GDM1 (cell line): ENCODE measurements at regions not wholly inside any gene's neighbourhood (a gene's known extent, or its start where the extent isn't known, plus 50 kb on each side); places are given as distances from the start of the nearest gene placed in this dataset.
"Not testable (repeated sequence)": the region's sequence is repeated elsewhere in the genome, so short reads cannot be mapped to it uniquely, and the experiment has no call there.

Experiments used
- DNase-seq: peaks from one replicate; lab custom pipeline; 2025; lab: John Stamatoyannopoulos, UW

- no peak for DNase-seq
These were observed 124.4 kb upstream of the JARID2 start for GRCh38 chr6:15121443-15121842.

GRCh38 chr6:15121977-15122550, 123.8 kb upstream of the JARID2 start:
- DNase-seq = no peak

GRCh38 chr6:15129887-15130286, 116.0 kb upstream of the JARID2 start:
- no peak for DNase-seq

GRCh38 chr6:15131234-15131633, 114.6 kb upstream of the JARID2 start:
- no peak for DNase-seq

DNA sequence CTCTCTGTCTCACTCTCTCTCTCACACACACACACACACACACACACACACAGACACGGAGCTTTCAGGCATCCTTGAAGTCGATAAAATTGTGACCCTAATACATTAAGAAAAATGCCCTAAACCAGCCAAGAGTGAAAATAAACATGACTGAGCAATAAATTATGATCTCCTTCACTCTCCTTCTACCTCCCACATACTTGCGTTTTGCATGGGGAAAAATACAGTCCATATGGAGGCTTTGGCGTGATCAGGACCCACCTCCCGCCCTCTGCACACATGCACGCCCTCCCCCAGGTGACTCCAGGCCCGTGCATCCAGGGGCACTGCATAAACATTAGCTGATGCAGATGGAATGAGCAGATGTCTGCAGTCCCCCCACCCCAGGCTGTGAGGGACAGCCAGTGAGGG, 114.2 kb upstream of the JARID2 start:
- no peak for DNase-seq

GRCh38 chr6:15132167-15132566, 113.7 kb upstream of the JARID2 start:
- no peak for DNase-seq

DNA sequence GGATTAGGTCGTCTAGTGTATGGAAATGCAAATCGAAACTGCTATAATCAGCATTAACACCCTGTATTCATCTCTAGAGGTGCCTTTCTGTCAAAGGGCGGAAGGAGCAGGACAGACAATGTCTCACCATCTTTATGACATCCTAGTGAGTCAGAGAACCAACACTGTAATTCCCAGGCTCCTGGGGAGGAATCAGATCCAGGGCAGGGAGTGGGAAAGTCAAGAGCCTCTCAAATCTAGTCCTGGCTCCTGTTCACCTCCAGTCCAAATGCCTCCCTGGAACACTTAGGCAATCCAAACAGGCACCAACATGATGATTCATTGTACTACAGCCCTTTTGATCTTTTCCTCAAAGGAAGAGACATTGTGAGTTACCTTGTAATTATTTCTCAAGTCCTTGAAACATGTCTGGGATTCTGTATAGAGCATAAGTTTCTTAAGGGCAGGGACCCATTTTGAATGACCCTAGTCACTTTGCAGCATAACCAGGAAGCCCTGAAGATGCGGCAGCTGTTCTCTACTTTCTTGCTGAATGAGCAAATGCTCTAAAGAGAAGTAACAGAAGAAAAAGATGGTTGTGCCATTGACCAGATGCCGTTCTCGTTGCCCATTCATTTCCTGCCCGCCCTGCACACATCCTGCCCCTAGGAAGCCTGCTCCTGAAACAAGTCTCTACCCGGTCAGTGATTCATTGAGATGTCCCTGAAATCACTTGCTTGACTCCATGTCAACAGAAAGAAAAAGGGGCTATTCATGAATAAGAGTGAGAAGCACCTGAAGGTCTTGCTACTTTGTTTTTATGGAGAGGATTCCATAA, 112.8 kb upstream of the JARID2 start:
- no peak for DNase-seq

DNA sequence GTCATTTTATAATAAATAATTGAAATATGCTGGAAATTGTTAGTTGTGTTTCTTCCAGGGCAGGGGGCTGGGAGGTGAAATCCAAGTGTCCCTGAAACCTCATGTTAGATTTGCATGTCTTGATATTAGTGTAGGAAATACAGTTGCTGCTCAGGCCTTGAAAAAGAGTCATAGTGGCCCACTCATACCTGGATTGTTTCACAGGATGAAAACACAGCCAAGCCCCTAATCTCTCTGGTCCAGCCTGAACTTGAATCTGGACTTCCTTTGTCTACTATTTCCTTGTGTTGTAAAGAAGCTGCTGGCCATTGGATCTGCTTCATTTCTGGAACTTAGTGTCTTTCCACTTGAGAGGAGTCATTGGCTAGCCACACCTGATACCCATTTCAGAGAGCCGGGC, 108.8 kb upstream of the JARID2 start:
- DNase-seq = no peak

DNA sequence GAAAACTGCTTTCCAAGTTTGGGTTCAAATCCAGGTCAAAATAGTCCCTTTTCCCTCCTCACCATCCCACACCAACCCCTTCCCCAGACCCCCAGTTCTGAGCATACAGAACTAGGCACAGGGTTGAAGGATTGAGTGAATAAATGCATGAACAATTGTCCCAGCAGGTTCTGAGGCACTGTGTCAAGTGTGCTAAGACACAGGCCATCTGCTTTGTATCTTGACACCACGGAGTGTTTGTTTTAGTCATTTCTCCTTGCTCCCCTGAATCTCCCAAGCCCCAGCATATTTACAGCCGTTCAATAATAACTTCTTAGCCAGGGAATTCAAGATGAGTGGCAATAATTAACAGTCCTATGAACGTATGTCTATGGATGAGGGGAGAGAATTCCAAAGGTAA, 102.8 kb upstream of the JARID2 start:
- DNase-seq = no peak

DNA sequence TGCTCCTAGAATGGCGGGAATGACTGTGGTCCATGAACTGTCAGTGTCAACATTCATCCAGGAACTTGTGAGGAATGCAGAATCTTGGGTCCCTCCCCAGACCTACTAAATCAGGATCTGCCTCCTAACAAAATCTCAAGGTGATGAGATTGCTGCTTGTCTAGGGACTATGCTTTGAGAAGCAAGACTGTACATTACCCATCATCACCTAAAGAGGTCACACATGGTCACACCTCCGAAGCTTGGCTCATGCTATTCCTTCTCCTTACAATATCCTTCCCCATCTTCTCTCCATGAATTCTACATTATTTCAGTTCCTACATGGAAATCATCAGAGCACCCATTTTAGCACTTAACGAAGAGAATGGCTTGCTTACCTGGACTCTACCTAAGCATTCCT, 102.3 kb upstream of the JARID2 start:
- DNase-seq = no peak

DNA sequence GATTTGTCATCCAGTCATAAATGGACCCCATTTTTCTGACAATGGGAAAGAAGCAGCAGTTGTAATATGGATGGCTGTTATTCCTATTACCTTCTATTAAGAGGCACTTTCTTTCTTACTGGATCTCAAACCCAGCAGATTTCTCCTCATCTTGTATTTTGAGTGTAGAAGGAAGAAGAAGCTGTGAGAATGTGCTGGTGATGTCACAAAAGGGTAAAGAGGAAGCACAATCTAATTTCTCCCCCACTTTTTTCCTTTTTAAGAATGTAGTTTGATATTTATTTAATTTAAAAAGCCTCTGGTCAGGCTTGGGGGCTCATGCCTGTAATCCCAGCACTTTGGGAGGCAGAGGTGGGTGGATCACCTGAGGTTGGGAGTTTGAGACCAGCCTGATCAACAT, 100.0 kb upstream of the JARID2 start:
- no peak for DNase-seq

DNA sequence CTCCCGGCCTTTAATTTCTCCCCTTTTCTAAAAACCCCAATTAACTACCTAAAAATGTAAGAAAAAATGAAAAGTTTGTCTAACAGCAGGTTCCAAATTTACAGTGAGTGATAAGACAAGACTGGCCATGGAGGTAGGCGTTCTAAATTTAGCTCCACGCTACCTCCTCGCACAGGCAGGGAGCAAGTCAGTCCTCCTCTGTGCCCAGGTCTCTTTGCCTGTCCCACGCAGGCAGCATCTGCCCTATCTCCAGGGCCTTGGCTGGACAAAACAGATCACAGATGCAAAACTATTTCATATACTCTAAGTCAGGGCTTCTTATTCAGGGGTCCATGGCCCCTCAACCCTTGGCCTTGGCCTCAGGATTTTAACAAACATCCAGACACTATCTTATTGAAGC, 98.0 kb upstream of the JARID2 start:
- no peak for DNase-seq

DNA sequence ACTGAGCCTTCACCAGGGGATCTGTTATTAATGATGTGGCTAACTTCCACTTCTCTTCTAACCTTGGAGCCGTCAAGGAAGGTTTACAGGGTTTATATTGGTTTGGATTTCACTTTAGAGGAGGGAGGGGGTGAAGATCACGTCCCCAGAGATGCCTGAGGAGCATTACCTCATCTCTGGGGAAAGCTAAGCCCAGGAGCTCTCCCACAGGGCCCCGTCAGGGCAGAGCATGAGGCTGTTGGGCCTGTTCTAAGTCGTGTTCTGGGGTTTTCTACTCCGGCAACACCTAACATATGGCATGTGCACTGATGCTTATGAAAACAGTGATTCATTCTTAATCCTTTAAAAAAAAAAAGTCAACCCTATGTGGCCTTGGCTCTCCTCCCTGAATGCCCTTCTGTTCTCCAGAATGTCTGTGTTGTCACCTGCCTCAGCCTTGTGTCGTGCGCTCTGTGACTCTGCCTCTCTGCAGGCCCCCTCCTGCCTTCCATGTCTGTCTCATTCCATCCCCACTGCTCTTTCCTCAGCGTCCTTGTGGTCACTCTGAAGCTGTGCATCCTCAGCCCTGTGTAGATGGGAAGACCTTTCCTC, 97.4 kb upstream of the JARID2 start:
- no peak for DNase-seq

GRCh38 chr6:15150207-15150606, 95.7 kb upstream of the JARID2 start:
- DNase-seq = no peak

DNA sequence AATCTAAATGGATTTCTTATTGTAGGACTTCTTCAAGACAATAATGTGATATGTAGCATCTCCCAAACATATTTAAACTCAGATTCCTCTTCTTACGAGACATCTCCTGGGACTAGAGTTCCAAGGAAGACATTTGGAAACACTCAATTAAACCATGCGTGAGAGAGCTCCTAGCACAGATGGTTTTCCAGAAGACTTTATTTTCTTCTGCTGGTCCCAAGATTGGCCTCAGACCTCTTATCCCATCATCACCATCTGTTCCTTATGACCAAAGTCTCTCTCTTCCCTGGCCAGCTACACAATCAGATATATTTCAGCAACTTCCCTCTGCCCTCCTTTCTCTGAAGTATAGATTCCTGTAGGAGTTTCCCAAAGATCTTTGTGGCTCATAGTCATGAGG, 93.2 kb upstream of the JARID2 start:
- no peak for DNase-seq

DNA sequence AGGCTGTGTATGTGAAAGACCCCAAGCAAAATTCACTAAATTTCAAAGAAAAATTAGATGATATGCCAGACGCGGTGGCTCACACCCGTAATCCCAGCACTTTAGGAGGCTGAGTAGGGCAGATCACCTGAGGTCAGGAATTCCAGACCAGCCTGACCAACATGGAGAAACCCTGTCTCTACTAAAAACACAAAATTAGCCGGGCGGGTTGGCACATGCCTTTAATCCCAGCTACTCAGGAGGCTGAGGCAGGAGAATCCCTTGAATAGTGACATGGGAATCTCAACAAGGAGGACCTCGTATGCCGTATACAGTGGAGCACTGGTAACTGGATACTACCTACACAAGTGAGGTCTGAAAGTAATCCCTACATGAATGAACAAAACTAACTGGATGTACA, 92.7 kb upstream of the JARID2 start:
- DNase-seq = no peak

- no peak for DNase-seq
These were observed 88.4 kb upstream of the JARID2 start for GRCh38 chr6:15157479-15157878.

- DNase-seq = no peak
These were observed 86.8 kb upstream of the JARID2 start for GRCh38 chr6:15158821-15159619.

GRCh38 chr6:15160812-15161211, 85.1 kb upstream of the JARID2 start:
- no peak for DNase-seq

GRCh38 chr6:15164855-15165254, 81.0 kb upstream of the JARID2 start:
- DNase-seq = not testable (repeated sequence)

- DNase-seq = no peak
These were observed 79.7 kb upstream of the JARID2 start for GRCh38 chr6:15166121-15166520.

GRCh38 chr6:15170126-15170525, 75.7 kb upstream of the JARID2 start:
- DNase-seq = no peak

DNA sequence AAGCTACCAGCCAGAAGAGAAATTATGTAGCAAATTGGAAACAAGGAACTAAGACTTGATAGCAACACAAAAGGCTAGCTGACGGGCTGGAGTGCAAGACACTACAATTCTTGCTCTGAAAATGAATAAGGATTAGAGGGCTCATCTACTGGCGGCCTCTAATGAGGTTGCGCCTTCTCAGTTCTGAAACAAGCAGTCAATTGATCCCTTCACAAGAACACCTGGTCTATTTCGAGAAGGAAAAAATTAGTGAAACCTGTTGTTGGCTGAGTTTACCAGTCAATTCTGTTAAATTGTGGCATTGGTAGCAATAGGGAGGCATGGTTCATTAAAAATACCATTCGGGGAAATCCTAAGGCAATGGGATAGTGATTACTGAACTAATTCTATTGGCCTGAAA, 74.8 kb upstream of the JARID2 start:
- no peak for DNase-seq
